HG02610 (cell line): ENCODE measurements at regions not wholly inside any gene's neighbourhood (a gene's known extent, or its start where the extent isn't known, plus 50 kb on each side); places are given as distances from the start of the nearest gene placed in this dataset.
"Not testable (repeated sequence)": the region's sequence is repeated elsewhere in the genome, so short reads cannot be mapped to it uniquely, and the experiment has no call there.

Experiments used
- ATAC-seq: cut with Tn5 transposase; IDR thresholded peaks from one replicate; pipeline ENCODE4 v1.9.1; 2021; ENCODE audit warnings: mild to moderate bottlenecking, moderate library complexity; ENCODE audit not compliant: unreplicated experiment

DNA sequence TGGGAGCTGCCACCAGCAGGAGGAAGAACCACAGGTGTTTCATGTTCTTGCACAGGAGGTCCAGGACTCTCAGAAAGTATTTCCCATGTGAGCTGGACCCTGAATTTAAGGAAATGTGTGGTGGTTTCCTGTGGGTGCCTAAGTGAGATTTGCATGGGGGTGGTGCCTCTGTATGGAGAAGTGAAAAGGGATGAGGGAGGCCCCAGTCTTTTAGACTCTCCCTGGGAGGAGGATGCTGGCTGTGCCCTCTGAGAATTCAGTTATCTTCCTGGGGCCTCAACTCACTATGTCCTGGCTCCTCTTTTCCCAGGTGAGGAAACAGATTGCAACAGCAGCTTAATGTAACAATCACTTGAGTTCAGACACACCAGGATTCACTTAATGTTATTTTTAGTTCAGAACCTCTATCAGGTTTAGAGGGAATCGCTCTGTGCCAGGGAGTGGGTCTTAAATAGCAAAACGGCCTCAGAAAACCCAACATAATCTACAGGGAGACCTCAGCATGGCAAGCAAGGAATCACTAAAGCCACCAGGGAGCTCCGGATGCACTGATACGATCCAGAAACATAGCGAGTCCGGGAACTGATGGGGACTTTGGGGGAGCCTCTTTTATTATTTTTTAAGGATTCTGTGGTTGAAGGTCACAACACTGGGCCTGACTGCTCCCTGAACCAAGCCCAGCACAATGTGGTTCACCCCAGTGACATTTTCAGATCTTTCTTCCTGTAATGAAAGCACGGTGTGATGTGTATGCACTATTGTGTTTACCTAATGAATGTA is 823.5 kb downstream of the TMEM121 start:
- ATAC-seq, result not testable (repeated sequence)

DNA sequence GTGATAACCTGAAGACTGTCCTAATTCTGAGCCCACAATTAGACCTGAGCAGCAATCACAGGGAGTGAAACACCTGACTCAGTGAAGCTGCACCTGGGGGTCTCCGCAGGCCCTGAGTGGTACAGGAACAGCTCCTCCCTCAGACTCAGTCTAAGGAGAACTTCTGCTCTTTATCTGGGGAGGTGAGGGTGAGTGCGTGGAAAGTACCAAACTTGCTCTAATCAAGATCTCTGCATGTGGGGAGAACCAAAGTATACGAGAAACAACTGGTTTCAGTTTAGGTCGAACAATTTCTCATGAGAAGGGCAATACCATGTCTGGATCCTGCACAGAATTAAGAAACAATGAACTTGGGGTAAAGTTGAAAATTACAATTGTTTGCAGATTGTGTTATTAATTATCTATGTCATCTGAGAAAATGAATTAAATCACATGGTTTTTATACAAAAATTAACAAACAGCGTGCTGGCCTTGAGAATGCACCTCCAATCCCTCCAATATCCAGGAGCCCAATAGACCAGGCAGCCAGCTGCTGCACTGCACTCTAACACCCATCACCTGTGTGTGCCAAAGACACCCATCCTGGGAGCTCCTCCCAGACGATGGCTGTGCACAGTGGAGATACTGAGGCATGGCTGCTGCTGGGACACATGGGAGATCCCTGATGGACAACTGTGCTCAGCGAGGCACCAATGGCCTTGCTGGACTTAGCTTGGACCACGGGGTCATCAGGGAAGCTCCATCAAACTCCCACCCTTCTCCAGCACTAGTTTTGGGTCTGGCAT is 828.8 kb downstream of the TMEM121 start:
- not testable (repeated sequence) for ATAC-seq

DNA sequence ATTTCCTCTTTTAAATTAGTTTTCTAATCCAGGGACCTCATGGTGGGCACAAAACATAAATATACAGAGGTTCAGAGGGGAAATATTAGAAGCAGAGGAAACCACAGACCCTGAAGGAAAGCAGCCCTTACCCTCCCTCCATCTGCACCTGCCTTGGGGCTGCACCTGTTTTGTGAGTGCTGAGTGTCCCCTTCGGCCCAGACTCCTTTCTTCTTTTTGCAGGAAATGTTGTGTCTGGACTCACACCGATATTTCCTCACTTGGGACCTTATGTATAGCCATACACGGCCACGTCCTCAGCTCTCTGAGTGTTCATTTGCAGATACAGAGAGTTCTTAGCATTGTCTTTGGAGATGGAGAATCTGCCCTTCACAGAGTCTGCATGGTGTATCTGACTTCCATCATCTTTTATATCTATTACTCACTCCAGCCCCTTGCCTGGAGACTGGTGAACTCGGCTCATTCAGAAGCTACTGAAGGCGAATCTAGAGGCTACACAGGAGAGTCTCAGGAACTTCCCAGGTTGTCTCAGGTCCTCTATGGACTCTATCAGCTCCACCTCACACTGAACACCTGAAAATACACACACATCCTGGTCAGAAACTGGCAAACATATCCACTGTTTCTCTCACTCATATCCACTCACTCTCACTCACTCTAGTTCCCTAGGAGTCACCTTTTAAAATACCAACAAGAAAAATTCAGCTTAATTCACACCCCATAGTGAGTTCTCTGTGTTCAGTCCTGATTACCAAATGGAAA is 829.7 kb downstream of the TMEM121 start:
- not testable (repeated sequence) for ATAC-seq

DNA sequence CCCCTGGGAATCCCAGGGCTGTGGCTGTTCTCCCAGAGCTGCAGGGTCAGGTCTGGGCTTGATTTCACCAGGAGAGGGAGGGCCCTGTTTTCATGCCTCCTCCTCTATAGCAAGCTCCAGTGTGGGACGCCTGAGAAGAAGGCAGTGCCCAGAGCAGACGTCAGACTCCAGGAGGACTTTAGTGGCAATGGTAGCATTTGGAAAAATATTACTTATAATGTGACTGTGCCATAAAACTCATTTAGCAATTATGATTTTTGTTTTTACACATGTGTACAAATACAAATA is 830.2 kb downstream of the TMEM121 start:
- not testable (repeated sequence) for ATAC-seq

DNA sequence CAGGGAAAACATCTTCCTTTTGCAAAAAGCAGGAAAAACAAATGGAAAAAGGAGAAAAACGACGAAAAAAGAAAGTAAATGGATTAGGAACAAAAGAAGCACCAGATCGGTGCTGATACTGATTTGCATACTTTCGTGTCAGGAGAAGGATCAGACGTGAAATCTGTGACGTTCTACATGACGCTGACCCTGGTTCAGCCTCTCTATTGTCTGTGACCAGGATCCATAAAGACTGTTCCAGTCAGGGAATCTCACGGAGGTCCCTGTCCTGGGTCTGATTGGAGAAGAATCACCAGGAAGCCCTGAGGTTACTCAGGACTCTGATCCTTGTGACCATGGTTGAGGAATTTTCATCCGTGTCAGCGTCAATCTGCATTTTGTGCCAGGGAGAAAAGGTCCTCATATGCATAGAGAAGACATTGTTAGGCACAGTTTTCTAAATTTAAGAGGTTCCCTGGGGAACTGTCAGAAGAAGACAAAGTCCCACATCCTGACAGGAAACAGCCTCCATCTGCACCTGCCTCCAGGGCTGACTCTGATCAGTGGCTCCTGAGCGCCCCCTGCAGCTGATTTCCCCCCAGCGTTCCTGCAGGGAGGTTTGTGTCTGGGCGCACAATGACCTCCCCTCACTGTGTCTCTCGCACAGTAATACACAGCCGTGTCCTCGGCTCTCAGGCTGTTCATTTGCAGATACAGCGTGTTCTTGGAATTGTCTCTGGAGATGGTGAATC is 832.9 kb downstream of the TMEM121 start:
- not testable (repeated sequence) for ATAC-seq

DNA sequence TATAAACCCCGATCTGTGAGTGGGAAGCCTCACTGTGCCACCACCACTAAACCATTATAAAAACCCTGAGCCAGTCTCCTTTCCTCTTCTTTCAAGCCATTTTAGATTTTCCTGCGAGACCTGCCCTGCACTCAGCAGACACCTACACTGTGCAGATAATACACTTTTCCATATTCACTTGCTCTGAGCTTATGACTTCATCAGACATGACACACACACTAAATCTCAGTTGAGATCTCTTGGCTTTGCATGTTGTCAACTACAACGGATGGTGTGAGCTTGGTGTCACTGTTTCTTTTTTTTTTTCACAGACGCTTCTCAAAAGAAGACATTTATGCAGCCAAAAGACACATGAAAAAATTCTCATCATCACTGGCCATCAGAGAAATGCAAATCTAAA is 839.0 kb downstream of the TMEM121 start:
- ATAC-seq, result not testable (repeated sequence)

DNA sequence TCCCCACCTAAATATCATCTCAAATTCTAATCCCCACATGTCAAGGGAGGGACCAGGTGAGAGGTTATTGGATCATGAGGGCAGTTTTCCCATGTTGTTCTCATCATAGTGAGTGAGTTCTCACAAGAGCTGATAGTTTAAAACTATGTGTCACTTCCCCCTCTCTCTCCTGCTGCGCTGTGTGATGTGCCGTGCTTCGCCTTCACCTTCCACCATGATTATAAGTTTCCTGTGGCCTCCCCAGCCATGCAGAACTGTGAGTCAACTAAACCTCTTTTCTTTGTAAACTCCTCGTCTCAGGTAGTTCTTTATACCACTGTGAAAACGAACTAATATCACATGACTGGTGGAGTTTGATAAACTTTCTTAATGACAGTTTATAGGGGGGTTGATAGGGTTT is 839.5 kb downstream of the TMEM121 start:
- not testable (repeated sequence) for ATAC-seq

DNA sequence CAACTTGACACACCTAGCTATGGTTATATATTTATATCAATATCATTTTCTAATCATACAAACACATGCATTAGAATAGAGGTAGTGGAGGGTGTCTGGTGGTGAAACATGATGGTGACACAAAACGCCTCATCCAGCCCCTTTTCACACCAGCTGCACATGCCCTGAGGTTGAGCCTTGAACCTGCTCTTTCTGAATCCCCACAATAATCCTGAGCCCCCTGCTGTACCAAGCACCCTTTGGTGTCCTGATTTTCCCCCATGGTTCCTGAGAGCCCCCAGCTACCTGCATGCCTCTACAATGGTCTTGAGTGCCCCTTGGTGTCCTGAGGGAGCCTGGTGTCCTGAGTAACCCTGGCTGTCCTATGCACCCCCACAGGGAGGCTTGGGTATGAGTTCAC is 840.6 kb downstream of the TMEM121 start:
- ATAC-seq, result not testable (repeated sequence)

DNA sequence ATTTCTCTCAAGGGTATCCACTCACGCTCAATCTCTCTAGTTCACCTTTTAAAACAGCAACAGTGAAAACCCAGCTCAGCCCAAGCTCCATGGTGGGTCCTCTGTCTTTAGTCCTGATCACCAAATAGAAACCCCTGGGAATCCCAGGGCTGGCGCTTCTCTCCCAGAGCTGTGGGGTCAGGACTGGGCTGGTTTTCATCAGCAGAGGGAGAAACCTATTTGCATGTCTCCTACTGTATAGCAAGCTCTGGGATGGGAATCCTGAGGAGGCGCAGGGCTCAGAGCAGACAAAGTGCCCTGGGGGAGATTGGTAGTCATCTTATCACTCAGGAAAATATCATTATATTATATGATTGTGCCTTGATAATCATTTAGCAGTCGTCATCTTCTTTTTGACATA is 843.1 kb downstream of the TMEM121 start:
- ATAC-seq, result not testable (repeated sequence)

DNA sequence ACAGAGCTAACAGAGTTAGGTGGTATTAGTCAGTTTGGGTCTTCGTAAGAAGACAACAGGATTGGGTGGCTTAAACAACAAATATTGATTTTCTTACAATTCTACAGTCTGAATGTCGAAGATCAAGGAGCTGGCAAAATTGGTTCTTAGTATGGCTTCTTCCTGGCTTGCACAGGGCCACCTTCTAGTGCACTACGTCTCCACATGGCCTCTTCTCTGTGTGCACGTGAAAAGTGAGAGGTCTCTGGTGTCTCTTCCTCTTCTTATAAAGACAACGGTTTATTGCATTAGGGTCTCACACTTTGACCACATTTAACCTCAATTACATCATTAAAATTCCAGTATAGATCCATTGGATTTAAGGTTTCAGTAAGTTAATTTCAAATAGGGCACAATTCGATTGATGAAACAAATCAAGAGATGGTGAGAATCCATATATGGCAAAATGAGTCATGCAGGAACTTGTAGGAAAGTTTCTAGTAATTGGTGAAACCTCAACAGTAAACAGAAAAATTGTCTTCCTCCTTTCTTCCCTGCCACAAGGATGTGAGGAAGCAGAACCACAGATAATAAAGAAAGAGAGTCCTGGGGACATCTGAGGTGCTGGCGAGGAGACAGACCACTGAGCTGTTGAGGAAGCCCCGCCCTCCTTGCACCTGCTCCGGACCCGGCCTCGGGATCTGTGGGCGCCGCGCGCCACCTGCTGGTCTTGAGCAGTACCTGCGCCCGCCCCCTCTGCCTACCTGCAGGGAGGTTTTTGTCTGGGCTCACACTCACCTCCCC is 846.7 kb downstream of the TMEM121 start:
- ATAC-seq, result peak; percentile 66

DNA sequence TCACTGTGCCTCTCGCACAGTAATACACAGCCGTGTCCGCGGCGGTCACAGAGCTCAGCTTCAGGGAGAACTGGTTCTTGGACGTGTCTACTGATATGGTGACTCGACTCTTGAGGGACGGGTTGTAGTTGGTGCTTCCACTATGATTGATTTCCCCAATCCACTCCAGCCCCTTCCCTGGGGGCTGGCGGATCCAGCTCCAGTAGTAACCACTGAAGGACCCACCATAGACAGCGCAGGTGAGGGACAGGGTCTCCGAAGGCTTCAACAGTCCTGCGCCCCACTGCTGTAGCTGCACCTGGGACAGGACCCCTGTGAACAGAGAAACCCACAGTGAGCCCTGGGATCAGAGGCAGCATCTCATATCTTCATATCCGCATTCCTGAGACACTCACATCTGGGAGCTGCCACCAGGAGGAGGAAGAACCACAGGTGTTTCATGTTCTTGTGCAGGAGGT is 847.3 kb downstream of the TMEM121 start:
- ATAC-seq, result not testable (repeated sequence)

DNA sequence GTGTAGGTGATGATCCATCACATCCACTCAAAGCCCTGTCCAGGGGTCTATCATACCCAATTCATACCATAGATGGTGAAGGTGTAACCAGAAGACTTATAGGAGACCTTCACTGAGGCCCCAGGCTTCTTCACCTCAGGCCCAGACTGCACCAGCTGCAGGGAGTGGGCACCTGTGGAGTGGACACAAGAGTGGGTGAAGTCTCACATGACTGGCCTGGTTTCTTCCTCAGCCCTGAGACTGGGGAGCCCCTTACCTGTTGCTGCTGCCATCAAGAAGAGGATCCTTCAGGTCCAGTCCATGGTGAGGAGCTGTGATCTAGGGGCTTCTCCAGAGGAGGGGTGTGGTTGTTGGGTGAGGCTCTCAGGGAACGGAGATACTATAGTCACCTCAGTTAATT is 851.0 kb downstream of the TMEM121 start:
- no peak for ATAC-seq

DNA sequence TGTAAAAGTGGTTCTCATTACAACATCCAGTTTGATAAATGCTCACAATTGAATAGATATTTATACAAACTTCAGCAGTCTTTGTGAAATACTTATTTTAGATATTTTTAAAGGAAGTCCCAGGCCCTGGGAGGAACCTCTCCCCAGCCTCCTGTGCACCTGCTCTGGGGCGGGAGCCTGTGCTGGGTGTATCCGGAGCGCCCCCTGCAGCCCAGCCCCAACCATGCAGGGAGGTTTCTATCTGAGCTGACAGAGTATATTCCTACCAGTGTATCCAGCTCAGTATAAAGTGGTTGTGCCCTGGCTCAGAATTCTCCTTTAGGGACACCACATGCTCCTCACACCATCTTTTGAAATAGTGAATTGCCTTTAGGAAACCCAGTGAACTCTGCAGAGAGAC is 851.8 kb downstream of the TMEM121 start:
- ATAC-seq, result no peak

DNA sequence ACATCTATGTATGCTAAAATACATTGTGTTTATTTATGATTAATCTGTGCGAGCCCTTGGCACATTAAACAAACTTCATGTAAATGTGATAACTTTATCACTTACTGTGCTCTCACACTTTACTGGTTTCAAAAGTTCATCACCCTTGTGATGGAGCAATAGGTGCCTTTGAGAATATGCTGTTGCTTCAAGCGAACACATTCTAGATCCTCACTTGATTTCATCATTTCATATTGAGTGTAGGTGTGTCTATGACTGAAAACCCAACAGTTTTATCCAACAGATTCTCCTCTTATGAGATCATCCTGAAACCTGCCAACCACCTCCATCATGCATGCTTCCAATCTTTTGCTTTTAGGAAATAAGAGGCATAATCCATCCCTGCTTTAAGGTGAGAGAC is 854.4 kb downstream of the TMEM121 start:
- ATAC-seq, result no peak

DNA sequence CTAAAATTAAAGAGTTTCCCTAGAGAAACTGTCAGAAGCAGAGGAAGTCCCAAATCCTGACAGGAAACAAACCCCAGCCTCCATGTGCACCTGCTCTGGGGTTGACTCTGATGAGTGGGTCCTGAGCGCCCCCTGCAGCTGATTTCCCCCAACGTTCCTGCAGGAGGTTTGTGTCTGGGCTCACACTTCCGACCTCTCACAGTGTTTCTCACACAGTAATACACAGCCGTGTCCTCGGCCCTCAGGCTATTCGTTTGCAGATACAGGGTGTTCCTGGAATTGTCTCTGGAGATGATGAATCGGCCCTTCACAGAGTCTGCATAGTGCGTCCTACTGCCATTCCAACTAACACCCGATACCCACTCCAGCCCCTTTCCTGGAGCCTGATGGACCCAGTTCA is 862.8 kb downstream of the TMEM121 start:
- ATAC-seq, result not testable (repeated sequence)

DNA sequence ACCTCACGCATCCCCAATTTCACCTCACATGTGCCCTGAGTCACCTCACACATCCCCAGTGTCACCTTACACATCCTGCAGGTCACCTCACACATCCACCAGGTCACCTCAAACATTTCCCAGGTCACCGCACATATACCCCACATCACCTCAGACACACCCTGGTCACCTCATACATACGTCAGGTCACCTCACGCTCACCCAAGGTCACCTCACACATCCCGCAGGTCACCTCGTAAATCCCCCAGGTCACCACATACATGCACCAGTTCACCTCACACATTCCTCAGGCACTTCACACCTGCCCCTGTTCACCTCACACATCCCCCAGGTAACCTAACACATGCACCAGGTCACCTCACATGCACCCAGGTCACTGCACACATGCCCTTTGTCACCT is 864.0 kb downstream of the TMEM121 start:
- no peak for ATAC-seq

DNA sequence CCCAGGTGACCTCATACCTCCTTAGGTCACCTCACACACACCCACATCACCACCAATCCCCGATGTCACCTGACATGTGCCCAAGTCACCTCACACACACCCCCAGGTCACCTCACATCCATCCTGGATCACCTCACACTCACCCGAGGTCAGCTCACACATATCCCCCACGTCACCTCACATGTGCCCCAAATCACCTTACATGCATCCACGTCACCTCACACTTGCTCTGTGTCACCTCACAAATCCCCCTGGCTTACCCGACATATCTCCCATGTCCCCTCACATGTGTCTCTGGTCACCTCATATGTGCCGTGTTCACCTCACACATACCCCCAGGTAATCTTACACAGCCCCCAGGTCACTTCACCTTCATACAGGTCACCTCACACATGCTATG is 864.6 kb downstream of the TMEM121 start:
- ATAC-seq, result no peak

DNA sequence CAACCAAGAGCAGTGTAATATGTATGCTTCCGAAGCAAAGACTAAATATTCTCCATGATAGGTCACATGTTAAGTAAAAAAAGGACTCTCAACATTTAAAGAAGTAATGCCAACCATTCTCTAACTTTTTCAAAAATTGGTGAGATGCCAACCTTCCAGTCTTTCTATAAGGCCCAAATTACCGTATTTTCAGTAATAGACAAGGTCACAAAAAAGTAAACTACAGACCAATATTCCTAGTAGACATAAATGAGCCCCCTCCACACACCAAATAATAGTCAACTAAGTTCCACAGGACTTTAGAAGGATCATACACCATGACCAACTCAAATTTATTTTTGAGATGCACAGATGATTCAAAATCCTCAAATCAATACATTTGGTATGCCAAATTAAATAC is 867.4 kb downstream of the TMEM121 start:
- ATAC-seq, result no peak

DNA sequence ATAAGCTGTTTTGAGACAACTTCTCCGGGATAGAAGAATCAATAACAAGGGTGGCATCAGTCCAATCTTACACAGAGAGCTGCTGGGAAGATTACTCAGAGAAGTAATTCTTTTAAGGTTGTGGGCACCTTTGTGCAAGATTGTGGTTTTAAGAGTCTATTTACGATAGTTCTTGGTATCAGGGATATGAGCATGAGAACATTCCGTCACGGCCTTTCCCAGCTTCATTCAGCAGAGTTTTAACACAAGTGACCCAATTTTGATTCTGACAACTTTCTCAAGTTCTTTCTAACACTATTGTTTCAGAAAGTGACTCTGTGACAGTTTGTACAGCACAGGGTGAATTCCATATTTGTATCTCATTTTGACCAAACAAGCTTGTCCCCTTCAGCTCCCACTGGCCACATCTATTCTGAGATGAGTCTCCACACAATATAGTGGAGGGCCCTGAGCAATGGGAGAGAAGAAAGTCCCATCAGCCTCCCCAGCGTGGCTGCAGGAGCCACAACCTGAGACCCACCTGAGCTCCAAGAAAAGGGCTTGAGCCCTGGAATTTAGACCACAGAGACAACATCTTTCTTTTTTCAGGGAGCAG is 869.2 kb downstream of the TMEM121 start:
- ATAC-seq, result no peak

DNA sequence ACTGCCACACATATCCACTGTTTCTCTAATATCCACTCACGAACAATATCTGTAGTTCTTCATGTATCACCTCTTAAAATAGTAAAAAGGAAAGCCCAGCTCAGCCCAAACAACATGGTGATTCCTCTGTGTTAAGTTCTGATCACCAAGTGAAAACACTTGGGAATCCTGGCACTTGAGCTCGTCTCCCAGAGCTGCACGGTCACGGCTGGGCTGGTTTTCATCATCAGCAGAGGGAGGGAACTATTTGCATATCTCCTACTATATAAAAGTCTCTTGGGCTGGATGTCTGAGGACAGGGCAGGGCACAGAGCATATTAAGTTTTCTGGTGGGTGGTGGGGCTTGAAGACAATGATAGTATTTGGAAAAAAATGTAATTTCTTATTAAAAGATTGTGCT is 870.6 kb downstream of the TMEM121 start:
- no peak for ATAC-seq
